Transverse colon (tissue), 4 donors: ENCODE measurements at regions not wholly inside any gene's neighbourhood (a gene's known extent, or its start where the extent isn't known, plus 50 kb on each side); places are given as distances from the start of the nearest gene placed in this dataset.

ENCODE experiments used
- CTCF ChIP-seq, 5 experiments: fragments of 200-600 bp in 3 of 5; fragments of 450-650 bp in 2 of 5; sonication (generic) in 3 of 5; IDR thresholded peaks; 1 replicate in 2 of 5; 2 replicates in 3 of 5; pipeline ENCODE4 v1.5.1; 2016 to 2017; ENCODE audit warnings: antibody characterized with exemption in 5 of 5, inconsistent platforms in 3 of 5, mild to moderate bottlenecking in 2 of 5, moderate library complexity in 1 of 5
- POLR2A ChIP-seq: fragments of 450-650 bp; IDR thresholded peaks from one replicate; pipeline ENCODE4 v1.6.1; 2016; ENCODE audit warnings: antibody characterized with exemption, mild to moderate bottlenecking, moderate library complexity
- POLR2AphosphoS5 ChIP-seq, 3 donors: sonication (generic); formaldehyde crosslinking; IDR thresholded peaks; one replicate each; pipeline ENCODE4 v1.6.1; 2016; ENCODE audit warnings: antibody characterized with exemption in 3 of 3

GRCh38 chr3:30269751-30270445, 336.5 kb upstream of the TGFBR2 start:
- TF ChIP-seq CTCF (IDR thresholded peaks at IDR 0.05) (no peak), POLR2AphosphoS5 (IDR thresholded peaks at IDR 0.05) (no peak), POLR2A (no peak)
